GM21515 (cell line): ENCODE measurements at regions not wholly inside any gene's neighbourhood (a gene's known extent, or its start where the extent isn't known, plus 50 kb on each side); places are given as distances from the start of the nearest gene placed in this dataset.

Experiments used
- ATAC-seq: cut with Tn5 transposase; IDR thresholded peaks from one replicate; pipeline ENCODE4 v1.9.1; 2021; ENCODE audit not compliant: unreplicated experiment

DNA sequence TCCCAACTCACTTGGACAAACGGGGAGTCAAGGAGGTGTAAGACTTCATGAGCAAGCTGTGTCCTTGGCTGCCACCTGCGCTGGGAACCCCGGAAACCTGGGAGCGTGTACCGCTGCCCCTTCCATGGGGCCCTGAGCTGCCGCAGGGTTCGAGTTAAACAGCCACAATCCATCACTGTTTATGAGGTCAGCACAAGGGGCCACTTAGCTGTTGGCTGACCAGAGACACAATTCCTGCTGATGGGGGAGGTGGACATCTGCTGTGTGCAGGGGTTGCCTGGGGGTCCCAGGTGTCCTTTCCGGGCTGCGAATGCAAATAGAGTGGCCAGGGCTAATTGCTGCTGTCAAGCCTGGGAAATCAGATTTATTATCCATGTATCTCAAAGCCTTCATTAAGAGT is 549.3 kb downstream of the BRD1 start:
- no peak for ATAC-seq

DNA sequence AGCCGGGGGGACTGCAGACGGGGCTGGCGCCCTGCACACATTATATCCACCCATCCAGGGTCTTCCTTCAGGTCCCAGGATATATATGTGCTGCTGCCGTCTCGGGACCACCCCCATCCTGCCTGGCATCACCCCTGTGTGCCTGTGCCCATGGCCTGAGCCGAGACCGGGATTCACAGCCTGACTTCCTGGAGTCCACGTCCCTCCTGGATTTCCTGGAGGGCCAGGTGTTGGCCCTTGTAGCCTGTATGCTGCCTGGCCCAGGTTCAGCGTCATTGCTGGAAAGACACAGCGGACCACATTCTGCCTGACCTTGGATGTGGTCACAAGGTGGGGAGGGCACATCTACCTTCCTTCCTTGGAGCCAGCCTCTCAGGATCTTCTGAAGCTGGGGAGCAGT is 551.1 kb downstream of the BRD1 start:
- ATAC-seq = no peak

DNA sequence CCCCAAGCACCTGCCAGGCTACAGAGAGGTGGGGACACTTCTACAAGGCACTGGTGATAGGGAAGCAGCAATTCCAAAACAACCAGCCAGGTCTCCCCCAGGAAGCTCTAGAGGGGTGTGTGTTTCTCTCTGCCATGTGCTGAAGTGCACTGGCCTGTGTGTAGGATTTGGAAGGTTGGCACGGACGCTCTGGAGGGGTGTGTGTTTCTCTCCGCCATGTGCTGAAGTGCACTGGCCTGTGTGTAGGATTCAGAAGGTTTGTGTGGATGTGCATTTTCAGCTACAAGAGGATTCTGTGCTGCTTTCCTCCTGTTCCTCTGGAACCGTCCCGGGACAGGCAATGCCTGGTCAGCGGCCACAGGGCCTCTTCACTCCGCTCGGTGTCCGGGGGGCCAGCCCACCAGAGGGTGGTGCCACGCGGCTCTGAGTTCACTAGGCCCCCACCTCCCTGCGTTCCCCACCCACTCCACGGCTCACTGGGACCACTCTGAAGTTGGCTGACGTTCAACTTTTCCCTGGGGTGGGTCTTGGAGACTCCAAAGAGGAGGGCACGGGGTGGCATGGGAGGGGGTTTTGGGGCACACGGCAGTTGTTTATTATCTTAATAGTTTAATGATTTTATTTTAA is 552.8 kb downstream of the BRD1 start:
- no peak for ATAC-seq

DNA sequence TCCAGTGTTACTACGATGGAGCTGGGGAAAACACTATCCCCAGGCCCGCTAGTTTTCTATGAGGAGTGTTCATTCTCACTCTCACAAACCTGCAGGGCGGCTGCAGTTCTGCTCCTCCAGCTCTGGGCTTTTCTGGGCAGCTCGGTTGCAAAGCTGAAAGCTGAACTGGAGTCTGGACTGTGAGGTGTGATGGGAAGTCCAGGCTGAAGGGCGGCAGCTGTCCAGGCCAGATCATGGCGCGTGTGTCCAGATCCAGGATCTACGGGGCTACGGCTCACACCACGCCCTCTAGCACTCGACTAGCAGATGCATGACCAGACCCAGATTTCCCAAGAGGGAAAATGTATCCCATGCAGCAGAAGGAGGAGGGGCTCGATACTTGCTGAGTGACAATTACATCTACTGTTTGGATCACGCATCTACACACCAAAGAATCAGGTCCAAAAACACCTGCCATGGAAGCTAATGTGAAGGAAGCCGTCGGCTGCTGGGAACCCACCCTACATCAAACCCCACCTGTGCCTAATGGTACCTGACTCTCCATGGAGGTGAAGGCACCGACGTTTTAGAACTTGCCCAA is 555.0 kb downstream of the BRD1 start:
- ATAC-seq = no peak

DNA sequence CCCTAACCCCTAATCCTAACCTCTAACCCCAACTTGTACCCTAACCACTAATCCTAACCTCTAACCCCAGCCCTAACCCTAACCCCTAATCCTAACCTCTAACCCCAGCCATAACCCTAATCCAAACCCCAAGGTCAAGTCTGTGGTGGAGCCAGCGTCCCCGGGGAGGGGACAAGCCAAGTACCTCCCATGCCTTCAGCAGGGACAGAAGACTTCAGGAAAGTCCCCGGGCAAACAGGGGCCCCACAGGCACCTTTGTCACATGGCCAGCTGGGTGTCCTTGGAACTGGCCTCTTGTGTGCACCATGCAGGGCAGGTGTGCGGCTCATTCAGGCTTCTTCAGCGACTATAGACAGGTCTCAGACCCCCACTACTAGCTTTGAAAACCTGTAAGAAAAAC is 555.8 kb downstream of the BRD1 start:
- ATAC-seq = no peak

DNA sequence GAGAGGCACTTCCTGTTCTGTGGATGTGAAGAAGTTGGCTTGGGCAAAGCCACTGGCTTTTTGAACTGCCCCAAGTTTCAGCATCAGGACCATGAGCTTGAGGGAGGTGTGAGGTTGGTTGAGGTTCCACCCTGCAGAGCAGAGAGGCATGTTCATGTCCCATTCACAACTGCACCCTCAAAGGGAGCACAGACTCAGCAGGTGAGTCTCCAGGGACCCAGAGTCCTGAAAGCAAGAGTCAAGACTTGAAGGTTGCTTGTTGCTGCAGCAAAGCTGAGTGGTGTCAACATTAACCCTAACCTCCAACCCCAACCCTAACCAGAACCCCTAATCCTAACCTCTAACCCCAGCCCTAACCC is 556.3 kb downstream of the BRD1 start:
- ATAC-seq = no peak

DNA sequence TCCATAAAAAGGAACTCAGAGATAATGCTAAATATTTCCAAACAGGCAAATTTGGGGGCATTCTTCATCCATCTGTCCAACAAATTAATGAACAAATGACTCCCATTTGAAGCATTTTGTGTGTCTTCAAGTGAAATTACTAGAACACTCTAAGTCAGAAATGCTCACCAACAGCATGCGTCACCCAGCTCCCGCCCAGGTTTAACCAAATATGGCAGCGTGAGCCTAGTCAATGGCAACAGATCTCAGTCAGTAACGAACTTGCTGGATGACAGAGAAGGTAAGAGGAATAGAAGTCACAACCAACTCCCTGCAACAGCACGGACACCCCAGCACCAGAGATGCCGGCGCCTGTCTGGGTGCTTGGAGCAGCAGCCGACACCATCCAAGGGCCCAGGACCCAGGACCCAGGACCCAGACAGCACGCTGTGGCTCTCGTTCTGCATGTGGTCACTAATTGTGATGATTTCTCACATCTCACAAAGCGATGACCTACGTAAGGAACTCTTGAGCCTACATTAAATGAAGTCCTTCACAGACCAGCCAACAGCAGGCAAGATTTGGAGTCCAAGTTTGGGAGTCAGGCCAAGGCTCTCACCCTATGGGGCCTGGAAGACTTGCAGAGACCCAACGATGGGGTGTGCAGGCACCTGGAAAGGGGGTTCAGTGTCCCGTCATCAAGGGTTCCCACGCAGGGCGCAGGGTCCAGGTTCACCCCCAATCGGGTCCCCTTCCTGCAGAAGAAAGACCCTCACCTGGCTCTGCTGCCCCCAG is 556.9 kb downstream of the BRD1 start:
- ATAC-seq = no peak

DNA sequence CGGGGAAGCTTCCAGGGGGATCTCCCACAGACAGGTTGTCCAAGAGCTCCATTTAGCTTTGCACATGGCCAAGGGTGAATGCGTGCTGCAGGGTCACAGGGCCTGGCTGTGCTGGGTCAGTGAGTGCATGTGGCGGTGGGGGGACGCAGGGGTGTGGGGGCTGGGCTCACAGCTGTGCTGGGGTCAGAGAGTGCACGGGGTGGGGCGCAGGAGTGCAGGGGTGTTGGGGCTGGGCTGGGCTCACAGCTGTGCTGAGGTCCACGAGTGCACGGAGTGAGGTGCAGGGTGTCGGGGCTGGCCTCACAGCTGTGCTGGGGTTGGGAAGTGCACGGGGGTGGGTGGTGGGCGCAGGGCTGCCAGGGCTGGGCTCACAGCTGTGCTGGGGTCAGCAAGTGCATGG is 557.7 kb downstream of the BRD1 start:
- no peak for ATAC-seq

DNA sequence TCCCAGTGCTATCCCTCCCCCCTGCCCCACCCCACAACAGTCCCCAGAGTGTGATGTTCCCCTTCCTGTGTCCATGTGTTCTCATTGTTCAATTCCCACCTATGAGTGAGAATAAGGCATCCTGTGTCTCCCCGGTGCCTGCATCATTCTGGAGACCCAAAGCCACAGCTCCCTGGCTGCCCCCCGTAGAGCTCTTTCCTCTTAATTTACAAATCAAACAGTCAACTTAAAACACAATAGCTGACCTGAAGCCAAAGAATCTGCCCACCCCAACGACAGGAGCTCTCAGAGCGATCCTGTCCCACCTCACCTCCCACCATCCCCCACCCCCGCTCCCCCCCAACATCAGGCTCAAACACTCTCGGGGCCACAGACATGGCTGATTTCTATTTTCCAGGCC is 558.3 kb downstream of the BRD1 start:
- ATAC-seq = no peak

DNA sequence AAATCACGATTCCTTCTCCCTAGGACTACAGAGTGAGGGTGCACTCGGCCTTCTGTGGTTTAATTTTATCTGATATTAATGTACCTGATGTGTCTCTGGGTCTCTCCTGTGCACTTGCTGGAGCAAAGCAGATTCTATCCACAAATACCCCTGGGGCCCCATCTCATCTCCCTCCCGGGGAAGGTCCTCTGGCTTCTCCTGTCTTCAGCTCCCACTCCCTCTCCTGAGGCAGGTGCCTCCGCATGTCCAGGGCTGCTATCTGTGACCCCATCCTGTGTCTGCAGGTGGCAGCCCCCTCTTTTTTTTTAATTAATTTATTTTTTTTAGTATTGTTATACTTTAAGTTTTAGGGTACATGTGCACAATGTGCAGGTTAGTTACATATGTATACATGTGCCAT is 558.7 kb downstream of the BRD1 start:
- no peak for ATAC-seq

DNA sequence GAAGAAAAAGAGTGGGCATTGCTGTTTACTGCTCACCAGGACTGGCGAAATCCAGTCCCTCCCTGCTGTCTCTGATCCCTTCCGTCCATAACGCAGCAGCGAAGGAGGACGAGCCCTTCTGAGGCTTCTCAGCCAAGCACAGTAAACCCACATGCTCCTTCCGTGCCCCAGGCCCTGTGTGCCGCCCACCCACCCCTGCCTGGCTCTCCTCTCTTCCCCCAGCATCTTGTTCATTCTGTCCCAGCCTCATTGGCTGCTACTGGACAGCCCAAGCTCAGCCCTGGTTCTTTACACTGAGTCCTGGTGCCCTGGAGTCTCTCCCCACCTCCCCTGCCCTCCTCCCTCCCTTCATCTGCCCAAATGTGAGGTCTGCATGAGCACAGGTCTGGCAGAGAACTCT is 559.7 kb downstream of the BRD1 start:
- ATAC-seq = no peak

DNA sequence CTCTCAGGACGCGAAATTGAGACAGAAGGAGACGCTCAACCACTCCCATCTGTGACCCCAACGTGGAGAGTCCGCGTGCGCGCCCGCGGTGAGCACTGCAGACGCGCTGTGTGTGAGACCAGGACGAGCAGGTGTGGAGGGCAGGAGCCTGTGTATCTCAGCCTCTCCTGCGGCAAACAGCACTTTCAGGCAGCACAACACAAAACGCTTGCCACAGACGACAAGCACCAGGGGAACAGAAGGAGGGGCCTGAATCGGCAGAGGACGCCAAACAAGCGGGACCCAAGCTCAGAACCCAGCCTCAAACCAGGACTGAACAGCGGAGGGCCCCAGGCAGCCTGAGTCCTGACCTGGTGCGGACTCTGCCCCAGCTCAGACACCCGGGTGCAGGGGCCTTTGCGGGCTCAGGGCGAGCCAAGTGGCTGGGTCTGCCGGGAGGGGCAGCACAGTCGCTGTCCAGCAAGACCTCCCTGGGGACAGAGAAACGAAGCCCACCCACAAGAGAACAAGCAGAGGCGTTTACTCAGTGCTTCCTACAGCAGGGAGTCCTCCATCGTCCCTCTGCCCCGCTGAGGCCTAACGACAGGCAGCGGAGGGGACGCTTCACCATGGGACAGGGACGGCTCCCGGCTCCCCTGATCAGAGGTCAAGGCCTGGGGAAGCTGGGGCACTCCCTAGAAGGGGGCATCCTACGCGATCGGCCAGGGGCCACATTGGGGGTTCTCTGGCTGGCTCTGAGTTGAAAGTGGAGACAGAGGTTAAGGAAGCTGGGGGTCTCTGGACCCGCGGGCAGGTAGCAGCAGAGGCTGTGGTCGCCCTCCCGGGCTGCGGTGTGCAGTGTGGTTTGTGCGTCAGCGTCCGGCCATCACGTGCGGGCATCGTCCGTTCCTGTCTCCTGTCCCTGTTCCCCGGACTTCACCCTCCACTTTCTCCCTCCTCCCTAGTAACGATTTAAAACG is 560.8 kb downstream of the BRD1 start:
- ATAC-seq = no peak

DNA sequence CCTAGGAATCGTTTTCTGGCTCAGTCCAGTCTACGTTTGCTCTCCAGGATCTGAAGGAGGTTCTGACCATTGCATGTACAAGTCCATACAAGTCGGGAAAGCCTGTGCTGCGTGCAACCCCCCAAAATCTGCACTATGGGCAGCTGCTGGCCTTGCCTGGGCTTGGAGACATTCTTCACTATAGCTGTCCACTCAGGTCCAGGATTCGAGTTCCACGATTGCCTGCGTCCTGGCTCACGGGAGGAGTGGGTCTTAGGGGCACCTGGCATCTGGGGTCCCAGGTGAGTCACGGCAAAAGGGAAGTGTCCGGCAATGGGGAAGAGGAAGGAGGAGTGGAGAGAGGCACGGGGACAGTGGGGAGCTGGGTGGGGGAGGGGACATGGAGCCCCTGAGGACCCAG is 563.0 kb downstream of the BRD1 start:
- ATAC-seq = no peak

DNA sequence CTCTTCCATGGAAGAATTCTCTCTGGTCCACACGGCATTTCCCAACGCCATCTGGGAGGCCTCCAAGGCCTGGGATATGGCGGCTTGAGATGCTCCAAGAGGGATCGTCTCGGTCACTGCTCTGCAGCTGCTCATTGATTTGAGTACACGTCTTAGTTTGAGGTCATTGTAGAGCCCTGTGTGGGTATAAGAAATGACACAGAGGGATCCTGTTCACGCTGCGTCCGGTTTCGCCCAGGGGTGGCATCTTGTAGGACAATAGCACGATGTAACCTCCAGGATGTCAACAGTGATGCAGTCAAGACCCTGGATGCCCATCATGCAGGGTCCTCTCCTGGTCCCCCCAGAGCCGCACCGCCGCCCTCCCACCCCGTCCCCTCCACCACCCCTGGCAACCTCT is 564.6 kb downstream of the BRD1 start:
- ATAC-seq = no peak

DNA sequence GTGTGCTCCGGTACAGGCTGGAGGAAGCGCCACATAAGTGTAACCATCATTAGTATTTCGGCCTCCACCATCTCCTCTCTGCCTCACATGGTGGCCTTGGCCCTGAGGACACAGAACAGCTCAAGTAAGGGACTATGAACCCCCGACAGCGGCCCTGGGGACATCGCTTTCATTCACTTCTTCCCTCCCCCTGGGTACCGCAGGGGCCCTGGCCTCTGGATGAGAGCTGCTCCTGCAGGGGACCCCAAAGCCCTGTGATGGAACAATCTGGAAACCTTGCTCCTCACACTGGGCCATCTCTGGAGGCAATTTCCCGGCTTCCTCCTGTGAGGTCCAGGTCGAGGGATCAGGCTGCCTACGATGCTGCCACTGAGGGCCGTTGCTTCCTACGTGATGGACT is 565.5 kb downstream of the BRD1 start:
- no peak for ATAC-seq

DNA sequence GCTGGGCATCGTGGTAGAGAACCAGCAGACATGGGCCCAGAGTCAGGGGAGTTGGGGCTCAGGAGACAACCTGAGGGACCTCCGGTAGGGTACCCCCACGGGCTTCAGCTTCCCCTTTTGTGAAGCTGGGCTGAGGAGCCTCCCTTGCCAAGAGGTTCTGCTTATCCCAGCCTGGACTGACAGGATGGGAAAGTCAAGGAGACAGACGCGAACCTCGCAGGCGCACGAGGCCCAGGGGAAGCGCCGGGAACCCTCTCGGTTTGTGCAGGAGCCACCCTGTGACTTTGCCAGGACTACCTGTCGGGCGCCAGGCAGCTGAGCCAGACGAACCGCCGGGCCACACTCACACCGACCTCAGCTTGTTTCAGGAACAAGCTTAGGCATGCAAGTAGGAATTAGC is 566.1 kb downstream of the BRD1 start:
- no peak for ATAC-seq

DNA sequence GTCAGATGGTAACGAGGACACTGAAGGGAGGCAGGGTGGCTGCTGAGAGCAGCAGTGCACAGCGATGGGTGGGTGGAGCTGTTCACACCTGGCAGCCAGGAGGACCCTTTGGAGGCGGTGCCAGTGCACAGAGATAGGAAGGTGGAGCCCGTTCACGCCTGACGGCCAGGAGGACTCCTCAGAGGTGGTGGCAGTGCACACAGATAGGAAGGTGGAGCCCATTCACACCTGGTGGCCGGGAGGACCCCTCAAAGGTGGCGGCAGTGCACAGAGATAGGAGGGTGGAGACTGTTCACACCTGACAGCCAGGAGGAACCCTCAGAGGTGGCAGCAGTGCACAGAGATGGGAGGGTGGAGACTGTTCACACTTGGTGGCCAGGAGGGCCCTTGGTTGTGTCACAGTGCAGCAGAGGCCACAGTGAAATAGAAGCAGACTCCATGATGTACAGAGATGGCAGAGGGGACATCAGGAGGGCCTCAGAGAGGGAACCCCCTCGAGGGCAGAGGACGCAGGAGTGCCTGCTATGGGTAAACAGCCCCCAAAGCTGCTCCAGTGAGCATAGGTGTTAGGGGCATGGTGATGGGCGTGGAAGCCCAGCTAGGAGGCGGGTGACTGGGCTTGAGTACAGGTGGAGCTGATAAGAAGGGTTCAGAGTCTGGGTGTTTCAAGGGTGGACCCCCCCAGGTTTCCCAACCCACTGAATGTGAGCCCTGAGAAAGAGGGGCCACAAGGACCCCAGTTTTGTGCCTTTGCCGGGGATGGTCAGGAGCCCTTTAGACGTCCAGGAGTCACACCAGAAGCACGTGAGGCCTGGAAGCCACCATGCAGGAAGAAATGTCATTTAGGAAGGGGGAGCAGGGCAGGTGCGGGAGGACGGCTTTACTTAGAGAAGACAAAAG is 566.7 kb downstream of the BRD1 start:
- no peak for ATAC-seq

DNA sequence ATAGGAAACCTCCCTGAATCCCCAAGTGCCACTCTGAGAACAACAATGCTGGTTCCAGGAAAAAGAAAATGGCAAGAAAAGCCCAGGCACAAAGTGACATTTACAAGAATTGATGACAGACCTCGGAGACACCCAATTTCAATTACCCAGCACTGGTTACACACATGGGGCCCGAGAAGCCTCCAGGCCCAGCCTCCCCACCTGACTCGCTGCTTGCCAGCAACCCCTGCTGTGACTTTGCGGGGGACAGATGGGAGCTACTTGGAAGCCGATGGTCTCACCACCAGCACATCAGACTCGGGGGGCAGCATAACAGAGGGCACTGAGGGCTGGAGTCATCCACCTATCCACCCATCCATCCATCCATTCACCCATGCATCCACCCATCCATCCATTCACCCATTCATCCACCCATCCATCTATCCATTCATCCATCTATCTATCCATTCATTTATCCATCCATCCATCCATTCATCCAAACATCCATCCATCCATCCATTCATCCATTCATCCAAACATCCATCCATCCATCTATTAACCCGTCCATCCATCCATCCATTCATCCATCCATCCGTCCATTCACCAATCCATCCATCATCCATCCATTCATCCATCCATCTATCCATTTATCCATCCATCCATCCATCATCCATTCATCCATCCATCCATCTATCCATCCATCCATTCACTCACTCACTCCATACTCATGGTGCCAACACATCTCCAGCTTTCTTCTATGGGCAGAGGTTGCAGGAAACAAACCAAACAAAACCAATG is 567.6 kb downstream of the BRD1 start:
- no peak for ATAC-seq

DNA sequence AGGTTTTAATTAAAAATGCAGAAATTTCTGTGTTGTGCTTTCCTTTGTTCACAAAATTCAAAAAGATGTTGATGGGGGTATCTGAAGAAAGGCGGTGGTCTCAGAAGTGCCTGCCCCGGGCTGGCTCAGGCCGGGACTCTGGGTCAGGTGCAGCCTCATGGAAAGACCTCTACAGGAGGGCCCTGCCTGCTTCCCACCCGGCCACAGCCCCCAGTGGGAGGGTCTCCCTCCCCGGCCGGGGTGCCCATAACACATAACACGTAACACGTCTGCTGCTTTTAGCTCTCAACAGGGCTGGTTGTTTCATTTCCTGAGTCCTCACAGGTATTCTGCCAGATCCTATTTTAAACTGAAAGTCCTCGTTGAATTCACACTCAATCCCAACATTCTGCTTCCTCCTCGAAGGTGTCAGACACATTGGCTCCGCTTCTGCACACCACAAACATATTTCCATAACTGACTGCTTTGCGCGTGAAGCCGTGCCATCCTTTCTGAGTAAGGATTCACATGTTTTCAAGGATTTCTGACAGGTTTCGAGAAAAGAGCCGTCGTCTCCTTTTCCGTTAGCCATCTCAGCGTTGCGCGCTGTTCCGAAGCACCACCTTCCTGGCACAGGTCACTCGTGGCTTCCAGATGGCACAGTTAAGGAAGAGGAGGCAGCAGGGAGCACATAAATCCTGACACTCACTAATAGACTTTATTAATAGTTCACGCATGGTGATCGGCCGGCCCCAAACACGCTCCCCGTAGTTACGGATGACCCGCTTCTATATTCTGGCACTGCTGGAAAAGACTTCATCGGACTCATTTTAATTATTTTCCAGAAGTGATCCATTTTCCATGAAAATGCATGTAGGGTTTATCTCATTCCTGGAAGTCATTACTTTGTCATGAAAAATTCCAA is 569.3 kb downstream of the BRD1 start:
- no peak for ATAC-seq
